ENCODE measurements at regions not wholly inside any gene's neighbourhood (a gene's known extent, or its start where the extent isn't known, plus 50 kb on each side); places are given as distances from the start of the nearest gene placed in this dataset.

DNA sequence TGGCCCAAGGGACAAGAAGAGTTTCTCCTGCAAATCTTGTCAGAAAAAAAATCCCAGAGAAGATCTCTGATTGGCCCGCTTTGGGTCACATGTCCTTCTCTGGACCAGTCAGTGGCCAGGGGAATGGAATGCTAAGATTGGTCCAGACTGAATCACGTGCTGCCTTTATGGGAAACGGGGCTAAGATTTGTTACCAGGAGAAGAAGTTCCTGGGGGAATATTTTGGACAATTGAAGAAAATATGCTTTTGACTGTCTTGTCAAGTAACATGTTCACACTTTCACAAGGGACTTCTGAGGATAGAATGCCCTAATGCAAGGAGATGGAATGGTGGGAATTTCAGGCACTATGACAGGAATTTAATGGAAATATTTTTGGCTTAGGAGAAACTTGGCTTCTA, 74.1 kb upstream of the SH3PXD2B start:
- H3K4me3 ChIP-seq (ENCODE audit: low read depth, low read length), result no peak overlapping the region
- TF ChIP-seq, protein P1, sequence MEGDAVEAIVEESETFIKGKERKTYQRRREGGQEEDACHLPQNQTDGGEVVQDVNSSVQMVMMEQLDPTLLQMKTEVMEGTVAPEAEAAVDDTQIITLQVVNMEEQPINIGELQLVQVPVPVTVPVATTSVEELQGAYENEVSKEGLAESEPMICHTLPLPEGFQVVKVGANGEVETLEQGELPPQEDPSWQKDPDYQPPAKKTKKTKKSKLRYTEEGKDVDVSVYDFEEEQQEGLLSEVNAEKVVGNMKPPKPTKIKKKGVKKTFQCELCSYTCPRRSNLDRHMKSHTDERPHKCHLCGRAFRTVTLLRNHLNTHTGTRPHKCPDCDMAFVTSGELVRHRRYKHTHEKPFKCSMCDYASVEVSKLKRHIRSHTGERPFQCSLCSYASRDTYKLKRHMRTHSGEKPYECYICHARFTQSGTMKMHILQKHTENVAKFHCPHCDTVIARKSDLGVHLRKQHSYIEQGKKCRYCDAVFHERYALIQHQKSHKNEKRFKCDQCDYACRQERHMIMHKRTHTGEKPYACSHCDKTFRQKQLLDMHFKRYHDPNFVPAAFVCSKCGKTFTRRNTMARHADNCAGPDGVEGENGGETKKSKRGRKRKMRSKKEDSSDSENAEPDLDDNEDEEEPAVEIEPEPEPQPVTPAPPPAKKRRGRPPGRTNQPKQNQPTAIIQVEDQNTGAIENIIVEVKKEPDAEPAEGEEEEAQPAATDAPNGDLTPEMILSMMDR (IDR thresholded peaks at IDR 0.05; ENCODE audit: low read depth, low read length), result no peak

DNA sequence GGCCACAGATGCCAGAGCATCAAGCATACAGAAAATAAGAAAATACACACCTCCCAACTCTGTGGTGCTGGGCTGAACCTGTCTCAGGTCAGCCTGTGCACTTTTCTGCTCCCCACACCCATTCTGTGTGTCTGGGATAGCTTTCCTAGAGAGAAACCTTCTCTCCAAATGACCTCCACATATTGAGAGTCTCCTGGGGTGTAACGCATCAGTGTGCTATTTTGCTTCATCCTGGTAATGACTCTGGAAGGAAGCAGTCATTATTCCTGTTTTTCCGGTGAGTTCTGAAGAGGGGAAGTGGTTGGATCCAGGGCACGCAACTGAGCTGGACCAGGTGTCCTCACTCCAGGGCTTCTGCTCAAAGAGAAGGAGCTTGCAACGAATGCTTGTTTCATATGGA, 73.2 kb upstream of the SH3PXD2B start:
- no peak overlapping the region for H3K4me3 ChIP-seq (ENCODE audit: low read depth, low read length)
- TF ChIP-seq, protein P1 (IDR thresholded peaks at IDR 0.05; ENCODE audit: low read depth, low read length), result no peak

DNA sequence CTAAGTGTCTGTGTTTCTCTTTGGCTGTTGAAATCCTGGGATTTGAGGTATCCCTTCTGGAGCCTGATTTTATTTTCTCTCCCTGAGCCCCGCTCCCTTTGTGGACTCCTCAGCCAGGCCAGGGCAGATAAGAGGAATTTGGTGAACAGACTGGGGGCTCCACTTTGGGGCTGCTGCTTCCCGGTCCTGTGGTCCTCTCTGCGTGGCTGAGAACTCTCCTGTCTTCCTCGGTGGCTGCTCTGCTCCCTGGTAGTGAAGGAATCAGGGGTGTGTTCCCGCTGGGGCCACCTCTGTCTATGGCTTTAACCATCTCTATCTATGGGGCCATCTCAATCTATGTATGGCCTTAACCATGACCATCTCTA, 71.7 kb upstream of the SH3PXD2B start:
- H3K4me3 ChIP-seq (ENCODE audit: low read depth, low read length), result no peak overlapping the region
- TF ChIP-seq, protein P1 (IDR thresholded peaks at IDR 0.05; ENCODE audit: low read depth, low read length), result no peak

DNA sequence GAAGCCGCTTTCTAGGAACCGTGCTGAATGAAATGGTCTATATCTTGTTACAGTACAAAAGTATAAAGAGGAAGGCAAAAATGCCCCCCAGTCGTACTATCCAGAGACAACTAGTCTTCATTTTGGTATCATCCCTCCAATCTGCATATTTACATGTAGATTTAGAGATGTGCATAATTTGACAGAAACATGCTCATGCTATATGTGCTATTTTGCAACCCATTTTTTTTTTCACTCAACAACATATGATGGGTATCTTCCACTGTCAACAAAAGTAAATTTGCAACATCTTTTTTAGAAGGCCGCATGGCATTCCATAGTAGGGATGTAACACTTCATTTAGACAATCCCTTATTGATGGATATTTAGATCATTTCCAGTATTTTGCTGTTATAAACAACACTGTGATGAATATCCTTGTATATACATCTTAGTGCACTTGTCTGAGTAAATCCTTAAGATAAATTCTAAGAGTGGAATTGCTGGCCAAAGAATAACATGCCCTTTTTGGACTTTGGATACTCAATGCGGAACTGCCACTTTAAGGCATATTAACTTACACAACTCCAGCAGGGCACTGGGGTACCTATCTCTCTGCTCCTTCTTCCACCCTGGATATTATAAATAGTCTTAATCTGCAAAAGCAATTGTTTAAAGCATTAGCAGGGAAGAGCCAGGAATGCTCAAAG, 71.1 kb upstream of the SH3PXD2B start:
- H3K4me3 ChIP-seq (ENCODE audit: low read depth, low read length), result no peak overlapping the region
- TF ChIP-seq, protein P1 (IDR thresholded peaks at IDR 0.05; ENCODE audit: low read depth, low read length), result no peak

DNA sequence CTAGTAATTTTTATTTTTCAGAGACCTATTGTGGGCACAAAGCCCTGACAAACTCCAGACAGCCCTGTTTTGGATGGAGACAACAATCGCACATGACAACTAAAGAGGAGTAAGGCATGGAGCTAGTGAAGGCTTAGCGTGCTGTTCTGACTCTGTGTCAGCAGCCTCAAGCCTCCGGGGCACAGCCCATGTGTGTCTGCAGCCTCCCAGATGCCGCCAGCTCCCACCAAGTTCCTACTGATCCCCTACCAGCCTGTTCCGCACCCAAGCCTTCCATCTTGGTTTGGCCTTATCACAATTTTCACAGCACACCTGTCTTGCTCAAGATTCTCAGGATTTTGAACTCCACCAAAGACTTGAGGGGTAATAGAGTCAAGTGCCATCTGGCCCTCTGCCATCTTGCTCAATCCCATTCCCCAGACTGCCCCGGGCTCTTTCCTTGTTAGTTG, 70.3 kb upstream of the SH3PXD2B start:
- TF ChIP-seq, protein P1 (IDR thresholded peaks at IDR 0.05; ENCODE audit: low read depth, low read length), result no peak

DNA sequence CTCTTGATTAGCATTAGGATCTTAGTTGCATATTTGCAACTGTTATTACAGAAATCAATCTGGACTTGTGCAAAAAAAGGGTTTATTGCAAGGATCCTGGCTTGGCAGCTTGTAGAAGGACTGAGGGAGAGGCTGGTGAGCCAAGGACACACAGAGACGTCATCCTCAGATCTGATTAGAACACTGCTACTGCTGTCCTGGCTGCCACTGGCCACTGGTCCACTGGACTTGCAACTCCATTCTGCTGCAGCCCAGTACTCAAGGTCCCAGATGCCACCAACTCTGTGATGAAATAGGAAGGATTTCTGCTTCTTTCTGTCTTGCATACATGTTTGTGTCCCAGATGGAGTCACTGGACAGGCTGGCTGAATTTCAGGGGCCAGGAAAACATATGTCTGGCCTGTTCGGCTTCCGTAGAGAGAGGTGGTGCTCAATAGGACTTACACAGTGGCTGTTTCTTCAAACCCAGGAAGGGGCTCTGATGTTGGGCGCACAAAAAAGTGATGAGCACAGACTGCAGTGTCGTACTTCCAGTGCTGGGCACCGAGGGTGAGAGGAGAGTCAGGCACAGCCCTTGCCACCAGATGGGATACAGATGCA, 68.9 kb upstream of the SH3PXD2B start:
- H3K4me3 ChIP-seq (ENCODE audit: low read depth, low read length), result no peak overlapping the region
- TF ChIP-seq, protein P1 (IDR thresholded peaks at IDR 0.05; ENCODE audit: low read depth, low read length), result no peak

More for the DNA sequence above, 70.3 kb upstream of the SH3PXD2B start:
- H3K4me3 ChIP-seq (ENCODE audit: low read depth, low read length), result no peak overlapping the region

DNA sequence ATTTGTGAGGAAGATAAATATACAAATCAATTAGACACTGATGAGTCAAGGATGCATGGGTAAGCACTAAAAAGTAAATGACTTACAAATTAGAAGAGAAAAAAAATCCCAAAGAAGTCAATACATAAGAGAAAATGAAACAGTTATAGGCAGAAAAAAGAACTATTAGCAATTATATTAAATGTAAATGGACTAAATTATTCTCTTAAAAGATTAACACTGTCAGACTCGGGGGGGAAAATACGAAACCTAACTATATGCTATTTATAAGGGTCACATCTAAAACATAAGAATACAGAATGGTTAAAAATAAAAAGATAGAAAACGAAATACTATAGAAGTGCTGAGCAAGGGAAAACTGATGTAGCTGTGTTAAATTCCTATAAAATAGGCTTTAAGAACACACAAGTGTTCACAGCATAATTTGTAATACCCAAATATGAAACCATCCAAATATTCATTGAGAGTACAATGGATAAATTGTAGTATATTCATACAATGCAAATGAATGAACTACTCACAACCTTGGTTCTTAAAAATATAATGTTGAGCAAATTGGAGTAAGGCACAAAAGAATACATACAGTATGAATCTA, 67.1 kb upstream of the SH3PXD2B start:
- no peak overlapping the region for H3K4me3 ChIP-seq (ENCODE audit: low read depth, low read length)
- TF ChIP-seq, protein P1 (IDR thresholded peaks at IDR 0.05; ENCODE audit: low read depth, low read length), result no peak
